Stimulated activated CD8-positive, alpha-beta memory T cell treated with anti-CD3 and anti-CD28 coated beads, Interleukin-4, amount 100 ng/mL, for 4 hours (primary cell): ENCODE measurements at regions not wholly inside any gene's neighbourhood (a gene's known extent, or its start where the extent isn't known, plus 50 kb on each side); places are given as distances from the start of the nearest gene placed in this dataset.
"Not testable (repeated sequence)": the region's sequence is repeated elsewhere in the genome, so short reads cannot be mapped to it uniquely, and the experiment has no call there.

Experiments used
- DNase-seq, 2 donors: peaks; one replicate each; pipeline ENCODE4 v3.0.0-alpha.2; 2020; ENCODE audit warnings: low read depth in 2 of 2, low spot score in 1 of 2

DNA sequence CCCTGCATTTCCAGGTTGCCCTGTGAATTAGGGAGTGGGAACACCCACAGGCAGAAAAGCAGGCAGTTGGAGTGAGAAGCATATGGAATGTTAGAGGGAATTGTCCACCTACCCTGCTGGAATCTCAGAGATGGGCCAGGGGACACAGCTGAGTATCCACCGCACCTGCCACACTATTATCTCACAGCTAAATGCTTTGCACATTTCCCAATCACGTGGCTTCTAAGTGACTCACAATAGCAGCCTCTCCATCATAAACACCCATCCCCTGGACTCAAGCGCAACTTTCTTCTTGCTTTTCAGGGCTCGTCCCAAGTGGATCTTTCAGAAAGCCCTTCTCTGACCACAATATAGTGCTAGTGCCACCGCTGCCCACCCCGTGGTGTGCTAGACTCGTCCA is 389.0 kb upstream of the LMCD1 start:
- no peak for DNase-seq

DNA sequence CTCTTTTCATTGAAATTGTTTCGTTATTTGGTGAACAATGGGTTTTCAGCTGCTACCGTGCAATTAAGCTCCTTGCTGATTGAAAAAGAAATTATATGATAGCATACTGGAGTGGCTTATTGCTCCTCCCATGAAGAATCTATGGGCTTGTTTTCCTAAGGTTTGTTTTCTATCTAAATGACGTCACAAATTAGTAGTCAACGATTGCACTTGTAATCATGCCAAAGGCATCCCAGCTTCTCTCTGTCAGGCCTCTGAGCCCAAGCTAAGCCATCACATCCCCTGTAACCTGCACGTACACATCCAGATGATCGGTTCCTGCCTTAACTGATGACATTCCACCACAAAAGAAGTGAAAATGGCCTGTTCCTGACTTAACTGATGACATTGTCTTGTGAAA is 388.0 kb upstream of the LMCD1 start:
- no peak for DNase-seq

DNA sequence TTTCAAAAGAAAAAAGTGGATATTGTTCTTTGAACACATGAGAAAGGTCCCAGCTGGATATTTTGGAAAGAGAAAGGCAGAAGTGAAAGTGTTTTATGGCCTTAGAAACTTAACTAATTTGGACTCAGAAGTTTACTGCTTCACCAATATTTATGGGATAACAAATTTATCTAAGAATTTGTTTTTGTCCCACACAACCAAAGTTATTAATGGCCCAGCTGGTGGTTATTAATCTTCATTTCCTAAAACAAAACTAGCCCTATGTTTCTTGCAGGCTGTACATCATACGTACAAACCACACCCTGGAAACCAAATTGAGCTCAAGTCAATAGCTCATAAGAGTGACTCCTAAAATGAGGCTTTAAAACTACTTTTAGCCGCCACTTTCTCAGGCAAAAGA is 372.9 kb upstream of the LMCD1 start:
- no peak for DNase-seq

DNA sequence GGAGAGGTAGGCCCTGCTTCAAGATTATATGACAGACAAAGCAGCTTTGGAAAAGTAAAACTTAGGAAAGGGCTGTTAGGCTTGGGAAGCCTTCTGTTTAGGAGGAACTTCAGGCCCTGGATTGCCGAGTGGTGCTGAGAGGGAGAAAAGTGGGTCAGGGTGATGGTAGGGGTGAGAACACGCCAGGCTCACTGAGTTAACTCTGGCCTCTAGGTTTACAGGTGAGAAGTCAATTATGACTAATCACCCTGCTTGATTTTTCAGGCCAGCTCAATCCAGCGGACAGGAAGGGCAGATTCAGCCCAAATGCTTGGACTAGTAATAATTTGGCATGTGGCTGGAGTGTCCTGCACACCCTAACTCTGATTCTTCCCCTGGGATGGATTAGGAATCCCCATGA is 365.1 kb upstream of the LMCD1 start:
- DNase-seq: no peak

DNA sequence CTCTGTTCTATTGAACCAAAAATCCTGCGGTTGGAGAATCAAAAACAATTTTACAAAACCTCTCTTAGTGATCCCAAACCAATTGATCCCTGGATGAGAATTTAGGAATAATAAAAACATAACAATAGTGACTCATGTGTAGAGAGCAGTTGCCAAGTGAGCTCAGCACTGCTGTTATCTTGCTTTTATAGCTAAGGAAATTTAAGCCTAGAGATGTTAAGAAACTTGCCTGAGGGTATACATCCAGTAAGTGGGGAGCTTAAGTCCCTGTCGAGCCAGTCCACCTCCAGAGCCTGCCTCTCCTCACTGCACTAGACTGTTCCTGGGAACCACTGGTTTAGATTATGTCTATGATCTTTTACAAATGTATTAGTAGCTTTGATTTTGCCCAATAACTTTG is 358.4 kb upstream of the LMCD1 start:
- no peak for DNase-seq

DNA sequence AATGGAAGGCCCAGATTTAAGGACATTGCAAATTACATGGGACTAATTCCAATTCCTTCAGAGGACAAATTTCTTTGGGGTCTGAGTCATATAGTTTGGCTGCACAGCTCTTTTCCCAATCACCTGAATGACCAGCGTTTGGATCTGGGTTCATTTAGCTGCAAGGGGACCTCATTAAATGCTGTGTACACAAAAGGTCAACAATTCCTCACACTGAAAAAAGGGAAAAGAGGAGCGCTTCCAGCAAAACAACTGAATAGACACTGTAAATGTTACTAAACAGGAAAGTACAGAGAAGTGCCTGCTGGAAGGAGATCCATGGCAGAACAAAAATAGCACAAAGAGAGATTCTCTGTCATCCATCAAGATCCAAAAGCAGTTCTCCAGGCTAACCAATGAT is 356.0 kb upstream of the LMCD1 start:
- no peak for DNase-seq

DNA sequence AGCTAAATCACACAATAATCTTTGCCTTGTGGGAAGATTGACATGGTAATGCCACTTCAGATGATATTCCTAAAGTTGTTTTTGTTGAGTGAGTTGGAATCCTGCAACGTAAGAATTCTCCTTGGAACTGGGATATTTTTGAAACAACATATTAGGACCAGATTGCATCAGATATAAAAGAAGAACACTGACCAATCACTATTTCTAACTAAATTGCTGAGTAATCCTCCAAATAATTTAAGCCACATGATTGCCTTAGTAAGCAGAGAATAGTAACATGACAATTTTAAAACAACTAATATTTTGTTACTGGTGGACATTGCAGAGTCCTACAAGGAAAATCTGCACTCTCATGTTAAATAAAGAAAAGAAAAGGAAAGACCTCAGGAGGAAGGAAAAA is 353.9 kb upstream of the LMCD1 start:
- no peak for DNase-seq

DNA sequence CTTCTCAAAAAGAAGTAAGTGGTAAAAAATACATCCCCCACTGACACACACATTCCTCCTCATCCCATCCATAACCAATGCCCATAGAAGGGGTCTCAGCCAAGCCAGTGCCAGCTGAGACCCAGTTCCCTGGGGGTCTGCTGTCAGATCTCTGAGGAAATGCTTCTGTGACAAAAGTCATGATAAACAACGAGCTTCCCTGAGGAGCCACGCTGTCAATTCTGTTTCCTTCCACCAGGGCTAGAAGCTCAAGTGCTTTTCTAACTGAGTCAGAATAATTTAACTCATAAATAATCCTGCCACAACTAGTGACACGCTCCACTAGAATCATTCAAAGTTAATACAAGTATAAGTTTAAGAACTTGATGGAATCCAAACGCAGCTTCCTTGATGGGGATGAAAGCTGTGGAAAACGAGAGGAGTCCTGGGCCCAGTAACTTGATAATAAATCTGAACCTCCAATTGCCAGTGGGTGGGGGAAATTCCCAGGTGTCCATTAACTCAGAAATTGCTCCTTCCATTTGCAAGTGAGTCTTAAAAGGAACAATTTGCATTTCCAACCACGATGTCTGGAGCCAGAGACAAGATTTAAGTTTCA is 348.7 kb upstream of the LMCD1 start:
- no peak for DNase-seq

DNA sequence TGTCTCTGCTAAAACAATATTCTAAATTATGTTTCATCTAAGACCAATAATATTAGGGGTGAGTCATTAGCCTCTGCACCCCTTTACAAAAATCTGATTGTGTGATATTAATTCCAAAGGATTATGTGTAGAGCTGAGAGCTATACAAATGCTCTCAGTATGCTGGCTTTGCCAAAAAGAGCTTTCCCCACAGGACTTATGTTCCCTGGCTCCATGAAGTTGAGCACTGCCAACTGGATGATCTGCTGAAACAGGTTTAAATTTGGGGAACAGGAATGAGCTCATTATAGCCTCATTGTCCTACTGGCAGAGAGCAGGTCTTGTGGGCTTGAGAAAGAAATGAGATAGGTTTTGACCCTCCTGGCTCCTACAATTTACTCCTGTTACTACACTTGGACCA is 347.8 kb upstream of the LMCD1 start:
- no peak for DNase-seq

DNA sequence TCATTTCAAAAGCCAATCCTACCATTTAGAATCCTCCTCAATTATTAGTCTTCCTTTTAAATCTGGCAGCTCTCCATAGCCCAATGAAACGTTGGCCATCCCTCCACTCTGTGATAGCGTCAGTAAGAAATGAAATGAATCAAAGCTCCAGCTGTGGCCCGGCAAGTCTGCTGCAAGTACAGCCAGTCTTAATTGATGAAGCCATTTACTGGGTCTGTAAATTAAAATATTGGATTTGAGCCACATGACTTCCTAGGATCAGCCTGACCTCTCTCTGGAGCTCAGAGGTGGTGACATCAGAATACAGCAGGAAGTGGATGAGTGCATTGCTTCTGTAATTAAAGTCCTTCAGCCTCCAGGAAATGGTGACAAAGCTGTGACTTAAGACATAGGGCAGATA is 347.0 kb upstream of the LMCD1 start:
- no peak for DNase-seq

DNA sequence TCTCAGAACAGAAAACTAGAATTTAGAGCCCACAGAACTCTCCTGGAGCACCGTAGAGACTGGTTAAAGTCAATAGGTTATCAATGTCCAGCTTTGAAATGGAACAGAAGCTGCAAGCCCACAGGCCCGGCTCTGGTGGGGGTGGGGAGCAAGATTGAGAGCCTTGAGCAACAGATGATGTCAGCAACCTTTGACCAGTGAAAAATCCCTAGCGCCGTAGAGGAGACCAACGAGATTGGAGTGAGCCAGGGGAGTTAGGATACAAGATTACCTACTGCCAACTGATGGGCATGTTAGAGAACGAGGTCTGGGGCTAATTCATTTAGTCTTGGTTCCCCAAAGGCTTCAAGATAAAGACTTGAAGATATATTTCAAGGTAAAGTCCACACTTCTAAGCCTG is 345.5 kb upstream of the LMCD1 start:
- no peak for DNase-seq

DNA sequence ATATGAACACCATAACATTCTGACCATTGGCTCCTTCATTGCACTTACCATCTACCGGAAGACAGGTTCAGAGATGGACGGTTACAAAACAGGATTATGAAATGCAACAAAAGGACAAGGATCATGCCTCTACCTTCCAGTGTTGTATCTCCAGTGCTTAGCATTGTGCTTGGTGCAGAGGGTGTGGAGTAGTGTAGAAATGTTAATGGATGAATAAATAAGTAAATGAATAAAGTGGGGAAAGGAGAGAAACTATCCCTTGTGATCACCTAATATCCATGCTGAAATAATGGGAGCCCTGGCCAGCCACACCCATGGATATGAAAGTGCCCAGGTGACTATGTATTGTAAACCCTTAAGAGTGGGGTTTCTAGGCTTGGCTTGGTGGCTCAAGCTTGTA is 344.8 kb upstream of the LMCD1 start:
- no peak for DNase-seq

DNA sequence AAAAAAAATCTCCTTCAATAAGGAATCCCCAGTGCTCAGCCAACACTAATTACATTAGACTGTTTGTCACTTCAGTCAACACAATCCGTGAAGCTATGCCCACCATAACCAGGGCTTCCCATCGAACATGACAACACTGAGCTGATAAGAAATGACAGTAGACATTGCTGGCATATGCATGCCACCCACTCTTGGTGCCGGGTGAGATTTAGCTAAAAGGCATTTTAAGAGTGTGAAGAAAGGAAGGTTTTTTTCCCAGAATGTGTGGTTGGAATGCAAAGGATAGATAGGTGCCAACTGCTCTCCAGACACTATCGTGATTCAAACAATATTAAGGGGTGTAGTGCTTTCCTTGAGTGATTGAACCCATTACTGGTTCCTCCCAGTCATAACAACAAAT is 344.0 kb upstream of the LMCD1 start:
- no peak for DNase-seq

DNA sequence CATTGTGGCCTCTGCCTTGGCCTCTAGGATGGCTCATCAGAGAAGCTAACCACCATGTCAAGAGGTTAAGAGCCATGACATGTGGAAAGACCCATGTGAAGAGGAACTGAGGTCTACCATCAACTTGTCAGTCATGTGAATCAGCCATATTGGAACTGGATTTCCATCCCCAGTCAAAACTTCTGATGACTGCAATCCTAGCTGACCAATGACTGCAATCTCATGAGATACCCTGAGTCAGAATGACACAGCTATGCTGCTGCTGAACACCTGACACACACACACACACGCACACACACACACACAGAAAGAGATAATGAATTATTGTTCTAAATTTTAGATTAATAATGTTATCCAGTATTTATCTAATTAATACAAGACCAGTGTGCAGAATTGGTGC is 337.5 kb upstream of the LMCD1 start:
- DNase-seq: no peak

DNA sequence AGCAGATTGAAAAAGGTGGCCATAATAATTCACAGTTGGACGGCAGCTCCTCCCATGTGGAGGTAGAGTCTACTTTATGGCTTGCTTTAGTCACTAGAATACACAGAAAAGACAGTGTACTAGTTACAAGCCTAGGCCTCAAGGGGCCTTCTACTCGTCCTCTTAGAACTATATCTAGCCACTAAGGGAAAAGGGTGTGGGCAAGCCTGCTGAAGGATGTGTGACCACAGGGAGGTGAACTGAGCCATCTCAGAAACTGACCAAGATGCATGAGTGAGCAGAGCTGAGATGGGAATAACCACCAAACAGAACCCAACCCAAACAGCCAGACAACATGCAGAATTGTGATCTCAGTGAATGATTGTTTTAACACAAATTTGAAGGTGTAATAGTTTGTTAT is 335.6 kb upstream of the LMCD1 start:
- DNase-seq: no peak

DNA sequence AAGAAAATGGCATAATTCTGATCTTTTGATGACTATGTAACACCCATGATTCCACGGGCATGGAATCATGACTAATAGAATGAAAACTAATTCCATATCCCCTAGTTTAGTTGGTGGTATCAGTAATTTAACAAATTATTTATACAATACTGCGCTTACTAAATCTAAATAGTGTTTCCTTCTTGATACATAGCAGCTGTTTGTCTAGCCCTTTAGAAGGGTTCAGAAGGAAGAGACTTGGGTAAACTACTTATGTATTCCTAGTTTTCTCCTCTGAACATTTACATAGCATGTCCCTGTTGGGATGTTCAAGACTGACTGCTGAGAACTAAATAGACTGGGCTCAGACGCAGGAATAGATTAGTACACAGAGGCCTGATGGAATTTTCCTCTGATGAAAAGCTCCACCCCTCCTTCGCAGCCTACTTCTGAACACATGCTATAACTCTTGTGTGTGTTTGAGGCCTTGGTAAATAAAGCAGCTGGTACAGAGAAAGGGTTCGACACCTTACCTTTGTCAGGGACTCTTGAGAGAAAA is 330.6 kb upstream of the LMCD1 start:
- no peak for DNase-seq

DNA sequence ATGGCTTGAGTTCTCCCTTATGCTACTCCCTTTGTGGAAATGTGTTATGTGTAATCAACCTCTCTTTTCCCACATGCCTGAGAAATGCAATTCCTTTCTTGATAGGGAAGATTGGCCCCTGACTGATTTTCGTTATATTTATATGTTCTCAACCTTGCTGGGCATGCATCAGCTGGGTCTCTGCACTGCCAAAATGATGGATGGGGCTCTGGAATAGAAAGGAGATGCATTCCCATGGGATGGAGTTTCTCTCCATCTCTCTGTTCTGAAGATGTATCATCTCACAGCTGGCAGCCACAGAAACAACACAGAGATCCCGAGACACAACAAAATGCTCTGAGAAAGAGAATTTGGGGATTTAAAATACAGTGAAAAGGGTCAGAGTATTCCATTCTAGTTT is 327.7 kb upstream of the LMCD1 start:
- no peak for DNase-seq

DNA sequence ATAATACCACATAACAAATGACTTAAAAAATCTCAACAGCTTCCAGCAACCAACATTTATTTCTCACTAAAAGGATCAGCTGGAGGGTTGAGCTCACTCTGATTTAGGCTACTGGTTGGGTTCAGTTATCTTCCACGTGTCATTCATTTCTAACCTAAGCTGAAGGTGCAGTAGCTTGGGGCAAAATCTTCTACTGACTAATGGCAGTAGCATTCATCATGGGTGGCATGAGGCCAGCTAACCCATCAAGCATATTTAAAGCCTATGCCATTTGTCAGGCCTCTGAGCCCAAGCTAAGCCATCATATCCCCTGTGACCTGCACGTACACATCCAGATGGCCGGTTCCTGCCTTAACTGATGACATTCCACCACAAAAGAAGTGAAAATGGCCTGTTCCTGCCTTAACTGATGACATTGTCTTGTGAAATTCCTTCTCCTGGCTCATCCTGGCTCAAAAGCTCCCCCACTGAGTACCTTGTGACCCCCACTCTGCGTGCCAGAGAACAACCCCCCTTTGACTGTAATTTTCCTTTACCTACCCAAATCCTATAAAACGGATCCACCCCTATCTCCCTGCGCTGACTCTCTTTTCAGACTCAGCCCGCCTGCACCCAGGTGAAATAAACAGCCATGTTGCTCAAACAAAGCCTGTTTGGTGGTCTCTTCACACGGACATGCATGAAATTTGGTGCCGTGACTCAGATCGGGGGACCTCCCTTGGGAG is 324.7 kb upstream of the LMCD1 start:
- not testable (repeated sequence) for DNase-seq

DNA sequence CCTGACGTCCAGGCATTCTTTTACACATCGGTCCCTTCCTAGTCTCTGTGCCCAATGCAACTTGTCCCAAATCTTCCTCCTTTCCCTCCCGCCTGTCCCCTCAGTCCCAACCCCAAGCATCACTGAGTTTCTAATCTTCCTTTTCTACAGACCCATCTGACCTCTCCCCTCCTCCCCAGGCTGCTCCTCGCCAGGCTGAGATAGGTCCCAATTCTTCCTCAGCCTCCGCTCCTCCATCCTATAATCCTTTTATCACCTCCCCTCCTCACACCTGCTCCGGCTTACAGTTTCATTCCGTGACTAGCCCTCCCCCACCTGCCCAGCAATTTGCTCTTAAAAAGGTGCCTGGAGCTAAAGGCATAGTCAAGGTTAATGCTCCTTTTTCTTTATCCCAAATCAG is 323.1 kb upstream of the LMCD1 start:
- DNase-seq: not testable (repeated sequence)

DNA sequence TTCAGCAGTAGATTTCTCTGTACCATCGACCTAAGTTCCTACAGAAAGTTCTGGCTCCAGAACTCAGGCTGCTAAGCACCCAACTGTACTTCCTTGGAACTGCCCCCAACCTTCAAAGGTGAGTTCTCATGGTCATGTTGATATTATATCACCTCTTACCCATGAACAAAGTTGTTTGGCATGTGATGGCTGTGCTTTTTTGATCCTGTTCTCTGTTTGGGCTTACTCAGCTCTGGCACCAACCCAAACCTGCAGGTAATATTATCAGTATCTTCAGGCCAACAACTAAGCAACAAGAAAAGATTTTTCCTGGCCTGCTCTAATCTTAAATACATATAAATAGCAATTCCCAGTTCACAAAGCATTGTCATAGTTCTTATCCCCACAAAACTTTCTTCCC is 318.7 kb upstream of the LMCD1 start:
- DNase-seq: no peak

DNA sequence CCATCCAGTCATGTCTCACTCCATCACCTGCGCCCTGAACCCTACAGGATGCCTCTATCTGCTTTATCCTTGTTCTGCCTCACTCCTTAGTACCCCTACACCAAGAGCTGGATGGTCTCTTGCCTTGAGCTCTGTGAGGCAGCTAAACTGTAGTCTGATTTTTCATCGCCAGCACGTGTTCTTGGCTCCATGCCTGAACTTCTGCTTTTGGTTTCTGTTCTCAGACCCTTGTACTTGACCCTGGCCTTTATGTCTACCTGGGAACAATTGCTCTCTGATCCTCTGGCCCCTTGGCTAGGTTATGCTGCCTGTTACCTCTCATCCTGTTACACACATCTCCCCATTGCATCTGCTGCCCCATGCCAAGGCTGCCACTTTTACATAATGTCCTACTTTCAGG is 318.0 kb upstream of the LMCD1 start:
- no peak for DNase-seq

DNA sequence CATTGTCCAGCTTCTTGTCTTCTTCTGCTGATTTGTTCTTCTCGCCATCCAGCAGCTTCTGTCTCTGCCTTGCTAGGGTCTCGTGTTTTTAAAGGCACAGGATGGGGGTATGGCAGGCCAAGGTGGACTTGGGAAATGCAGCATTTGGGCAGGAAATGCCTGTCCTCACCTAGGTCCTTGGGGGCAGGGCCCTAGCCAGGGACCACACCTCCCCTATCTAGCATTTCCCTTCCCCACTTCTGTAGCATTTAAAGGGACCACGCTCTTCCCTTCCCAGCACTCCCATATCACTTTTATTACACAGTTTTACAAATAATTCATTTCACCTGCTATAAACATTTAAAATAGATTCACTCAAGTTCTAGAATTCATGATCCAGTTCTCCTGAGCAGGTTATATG is 315.4 kb upstream of the LMCD1 start:
- DNase-seq: no peak

DNA sequence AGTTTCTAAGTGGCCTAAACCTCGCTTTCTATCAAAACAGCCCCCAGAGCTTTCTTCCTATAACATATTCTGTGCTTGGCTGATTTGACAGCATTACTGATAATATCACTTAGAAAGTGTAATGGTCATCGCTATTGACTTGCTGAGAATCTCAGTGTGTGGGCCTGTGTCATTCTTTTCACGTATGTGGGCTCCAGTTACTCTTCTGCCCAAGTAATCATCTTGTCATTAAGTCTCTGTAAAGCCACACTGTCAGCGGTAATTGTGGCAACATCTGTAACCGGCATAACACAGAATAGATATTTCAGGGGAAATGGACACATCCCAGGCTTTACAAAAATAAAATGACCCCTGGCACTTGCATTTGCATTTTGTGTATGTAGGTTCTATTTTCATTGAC is 313.6 kb upstream of the LMCD1 start:
- no peak for DNase-seq
